Head of caudate nucleus (tissue), 42 donors: ENCODE measurements at regions not wholly inside any gene's neighbourhood (a gene's known extent, or its start where the extent isn't known, plus 50 kb on each side); places are given as distances from the start of the nearest gene placed in this dataset.

ENCODE experiments used
- DNase-seq, 42 donors: peaks; one replicate each; pipeline versions ENCODE4 v3.0.0 to v3.0.0-alpha.2; 2020 to 2021; ENCODE audit warnings: mixed read lengths in 7 of 42
- intact Hi-C: fragments of 100-400 bp; cut with DNase I; formaldehyde crosslinking; loops from one replicate; pipeline ENCODE4 v1.15.0; 2022

GRCh38 chr10:78281627-78282026 is 248.0 kb downstream of the RPS24 start:
- intact Hi-C loops, result no loop called here
- no peak for DNase-seq

GRCh38 chr10:78283069-78283682 is 249.5 kb downstream of the RPS24 start:
- intact Hi-C loops, result no loop called here
- DNase-seq, result no peak

- intact Hi-C loops, result no loop called here
Observed at GRCh38 chr10:78284381-78284780, 250.7 kb downstream of the RPS24 start.

GRCh38 chr10:78285226-78285625 is 251.6 kb downstream of the RPS24 start:
- intact Hi-C loops, result no loop called here
- no peak for DNase-seq

More at GRCh38 chr10:78284381-78284780, 250.7 kb downstream of the RPS24 start:
- no peak for DNase-seq

DNA sequence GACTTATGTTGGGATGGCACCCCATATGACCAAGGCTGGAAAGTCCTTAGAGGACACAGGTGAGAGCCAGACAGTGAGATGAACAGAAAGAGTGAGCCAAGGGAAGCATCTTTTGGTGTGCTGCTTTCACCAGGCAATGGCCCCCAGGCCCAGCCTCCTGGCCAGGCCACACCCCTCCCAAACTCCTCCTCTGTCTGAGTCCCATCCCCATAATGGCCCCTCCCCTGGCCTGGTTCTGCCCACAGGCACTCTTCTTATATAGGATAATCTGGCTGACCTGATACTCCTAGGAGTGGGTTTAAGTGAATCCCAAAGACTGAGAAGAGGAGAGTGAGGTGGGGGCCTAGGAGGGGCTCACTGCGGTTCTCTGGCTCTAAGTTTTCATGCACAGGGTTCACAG is 252.5 kb downstream of the RPS24 start:
- no peak for DNase-seq

GRCh38 chr10:78286668-78287067 is 253.0 kb downstream of the RPS24 start:
- intact Hi-C loops, result no loop called here
- DNase-seq, result no peak

More for the DNA sequence above, 252.5 kb downstream of the RPS24 start:
- intact Hi-C loops, result no loop called here

DNA sequence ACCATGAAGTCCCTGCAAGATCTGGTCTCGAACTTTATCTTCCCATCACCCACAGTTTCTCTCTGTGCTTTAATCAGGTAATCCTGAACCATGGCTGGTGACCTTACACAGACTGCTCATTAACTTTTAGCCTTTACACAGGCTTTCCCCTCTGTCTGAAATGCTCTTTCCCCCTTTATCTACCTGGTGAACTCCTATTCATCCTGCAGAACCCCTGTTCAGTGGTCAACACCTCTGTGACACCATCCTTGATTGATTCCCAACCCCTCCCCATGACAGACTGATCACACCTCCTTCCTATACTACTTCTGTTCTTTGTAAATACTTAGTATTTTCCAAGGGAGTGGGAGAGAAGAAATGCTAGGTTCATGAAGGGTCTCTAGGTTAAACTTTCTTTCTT is 254.0 kb downstream of the RPS24 start:
- intact Hi-C loops, result no loop called here

DNA sequence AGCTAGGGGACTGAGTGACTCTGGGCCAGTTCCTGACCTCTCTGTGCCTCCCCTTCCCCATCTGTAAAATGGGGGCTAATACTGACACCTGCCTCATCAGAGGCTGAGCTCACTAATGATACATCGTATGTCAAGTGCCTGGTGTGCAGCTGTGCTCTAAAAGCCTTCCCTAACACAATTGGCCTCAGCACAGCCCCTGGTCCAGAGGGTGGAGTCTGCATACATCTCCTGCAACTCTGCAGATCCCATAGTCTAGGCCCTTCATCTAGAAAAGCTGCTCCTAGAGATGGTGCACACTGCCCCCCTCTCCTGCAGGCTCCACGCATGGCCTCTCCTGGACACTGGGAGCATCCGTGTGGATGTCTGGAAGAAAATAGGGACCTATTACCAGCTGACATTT is 255.0 kb downstream of the RPS24 start:
- DNase-seq, result no peak
- intact Hi-C loops, result no loop called here

More for the DNA sequence above, 254.0 kb downstream of the RPS24 start:
- no peak for DNase-seq

DNA sequence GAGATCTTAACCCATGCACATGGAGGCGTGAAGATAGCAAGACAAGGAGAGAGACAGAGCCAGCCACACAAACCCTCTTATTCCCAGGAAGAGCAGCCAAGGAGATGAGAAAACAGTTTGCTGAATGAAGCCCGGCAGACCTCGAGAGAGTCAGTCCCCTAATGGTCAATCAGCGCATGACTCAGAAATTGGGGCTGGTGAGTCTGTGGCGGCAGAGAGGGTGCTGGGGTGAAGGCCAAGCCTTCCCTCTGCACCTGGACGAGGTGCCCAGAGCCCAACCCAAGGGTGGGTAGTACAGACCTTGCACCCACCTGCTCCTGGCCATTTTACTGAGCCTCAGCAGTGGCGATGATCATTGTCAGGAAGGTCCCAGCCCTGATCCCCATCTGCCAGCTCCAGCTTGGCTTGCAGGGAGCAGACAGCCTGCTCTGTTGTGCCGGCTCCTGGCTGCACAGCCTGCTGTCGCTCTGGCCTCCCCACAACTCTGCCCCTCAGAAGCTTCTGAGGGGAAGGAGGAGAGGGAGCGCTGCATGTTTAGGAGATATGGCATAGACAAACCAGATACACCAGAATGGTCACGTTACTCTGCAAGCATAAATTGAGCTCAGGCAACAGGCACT is 256.6 kb downstream of the RPS24 start:
- DNase-seq, result peak in 10 of 42 donors; percentile 21 to 81 (median 44)
- intact Hi-C loops, result no loop called here

GRCh38 chr10:78291722-78292121 is 258.1 kb downstream of the RPS24 start:
- intact Hi-C loops, result no loop called here
- DNase-seq, result no peak

DNA sequence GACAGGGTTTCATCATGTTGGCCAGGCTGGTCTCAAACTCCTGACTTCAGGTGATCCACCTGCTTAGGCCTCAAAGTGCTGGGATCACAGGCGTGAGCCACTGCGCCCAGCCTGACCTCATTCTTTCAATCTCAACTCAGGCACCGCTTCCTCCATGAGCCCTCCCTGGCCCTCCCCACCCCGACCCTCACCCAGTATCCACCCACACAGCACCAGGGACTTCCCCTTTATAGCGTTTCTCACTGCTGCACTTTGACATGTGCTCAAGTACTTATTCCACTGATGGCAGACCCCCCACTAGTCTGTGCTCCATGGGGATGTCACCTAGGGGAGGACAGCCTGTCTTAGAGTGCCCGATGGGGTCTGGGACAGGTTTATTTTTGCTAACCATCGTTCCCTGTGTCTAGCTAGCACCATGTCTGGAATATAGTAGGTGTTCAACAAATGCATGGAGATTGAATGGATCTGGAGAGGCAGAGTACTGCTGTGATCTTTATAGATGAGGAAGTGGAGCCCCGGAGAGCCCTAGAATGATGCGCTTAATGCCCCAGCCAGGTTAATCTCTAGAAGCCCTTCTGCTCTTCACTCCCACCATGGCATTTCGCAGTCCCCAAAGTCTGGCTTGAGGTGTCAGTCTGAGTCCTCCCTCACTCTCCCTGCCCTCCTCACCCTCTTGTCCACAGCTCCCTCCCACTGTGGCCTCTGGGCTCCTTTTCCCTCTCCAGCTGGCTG is 258.8 kb downstream of the RPS24 start:
- DNase-seq, result no peak
- intact Hi-C loops, result no loop called here

DNA sequence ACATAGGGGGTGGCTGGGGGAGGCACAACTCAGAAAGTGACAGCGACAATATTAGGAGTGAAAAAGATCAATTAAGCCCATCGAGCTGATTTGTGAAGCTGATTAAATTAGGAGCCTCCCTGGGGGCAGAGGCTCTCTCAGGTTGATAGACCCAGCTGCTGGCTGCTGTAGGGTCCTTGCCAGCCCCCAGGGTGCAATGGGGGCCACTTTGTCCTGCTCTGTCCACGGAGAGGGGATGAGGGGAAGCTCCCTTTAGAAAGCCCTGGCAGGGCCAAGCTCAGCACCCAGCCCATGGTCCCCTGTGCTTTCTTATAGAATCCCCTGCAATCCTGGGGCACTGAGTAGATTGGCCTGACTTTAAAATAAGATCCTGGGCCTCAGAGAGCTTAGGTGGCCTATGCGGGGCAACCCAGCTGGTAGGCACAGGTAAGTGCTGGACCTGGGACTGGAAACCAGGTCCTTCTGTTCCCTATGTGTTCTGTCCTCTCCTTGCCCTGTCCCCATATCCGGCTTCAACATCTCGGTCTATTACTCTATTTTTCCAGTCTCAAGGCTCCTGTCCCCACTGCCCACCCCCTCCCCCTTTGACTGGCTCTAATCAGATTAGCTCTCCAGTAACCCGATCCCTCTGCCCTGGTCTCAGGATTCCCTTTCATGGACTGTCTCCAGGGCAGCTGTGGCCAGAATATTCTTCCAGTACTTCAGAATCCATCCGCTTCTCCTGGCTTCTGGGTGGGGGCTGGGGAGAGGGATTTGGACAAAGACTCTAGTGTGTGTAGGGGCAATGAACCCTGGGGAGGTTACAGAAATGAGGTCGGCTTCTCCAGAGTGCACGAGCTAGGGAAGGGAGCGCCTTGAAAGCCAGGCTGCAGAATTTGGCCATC is 259.6 kb downstream of the RPS24 start:
- intact Hi-C loops, result no loop called here
- peak in 6 of 42 donors; percentile 16 to 48 (median 24) for DNase-seq

- intact Hi-C loops, result no loop called here
- no peak for DNase-seq
Observed at GRCh38 chr10:78295242-78295641, 261.6 kb downstream of the RPS24 start.

DNA sequence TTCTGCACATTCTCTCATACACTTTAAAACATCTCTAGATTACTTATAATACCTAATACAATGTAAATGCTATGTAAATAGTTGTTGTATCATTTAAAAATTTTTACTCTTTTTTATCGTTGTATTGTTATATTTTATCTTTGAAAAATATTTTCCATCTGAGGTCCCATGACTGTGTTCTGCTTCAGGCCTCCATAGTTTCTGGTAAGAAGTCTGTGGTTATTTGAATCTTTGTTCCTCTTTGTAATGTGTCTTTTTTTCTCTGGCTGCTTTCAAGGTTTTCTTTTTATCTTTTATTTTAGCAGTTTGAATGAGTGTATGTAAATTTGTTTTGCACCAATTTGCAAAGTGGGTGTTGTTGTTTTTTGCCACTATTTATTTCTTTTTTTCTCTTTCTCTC is 263.1 kb downstream of the RPS24 start:
- no peak for DNase-seq
- intact Hi-C loops, result no loop called here

GRCh38 chr10:78297997-78298396 is 264.3 kb downstream of the RPS24 start:
- DNase-seq, result no peak
- intact Hi-C loops, result no loop called here

DNA sequence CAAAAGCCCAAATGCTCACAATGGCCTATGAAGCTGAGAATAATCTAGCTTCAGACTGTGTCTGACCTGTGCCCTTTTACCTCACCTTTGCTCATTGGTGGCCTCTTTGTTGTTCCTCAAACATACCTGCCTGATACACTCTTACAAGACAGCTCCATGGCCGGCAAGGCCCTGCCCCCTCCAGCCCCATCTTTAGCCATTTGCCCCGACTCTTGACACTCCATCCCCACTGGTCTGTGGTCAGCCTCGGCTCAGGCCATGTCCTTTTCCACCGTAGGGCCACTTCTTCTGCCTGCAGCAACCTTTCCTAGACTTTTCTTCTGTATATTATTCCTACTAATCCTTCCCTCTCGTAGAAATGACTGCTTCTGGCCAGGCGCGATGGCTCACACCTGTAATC is 265.2 kb downstream of the RPS24 start:
- intact Hi-C loops, result no loop called here
- DNase-seq, result no peak

DNA sequence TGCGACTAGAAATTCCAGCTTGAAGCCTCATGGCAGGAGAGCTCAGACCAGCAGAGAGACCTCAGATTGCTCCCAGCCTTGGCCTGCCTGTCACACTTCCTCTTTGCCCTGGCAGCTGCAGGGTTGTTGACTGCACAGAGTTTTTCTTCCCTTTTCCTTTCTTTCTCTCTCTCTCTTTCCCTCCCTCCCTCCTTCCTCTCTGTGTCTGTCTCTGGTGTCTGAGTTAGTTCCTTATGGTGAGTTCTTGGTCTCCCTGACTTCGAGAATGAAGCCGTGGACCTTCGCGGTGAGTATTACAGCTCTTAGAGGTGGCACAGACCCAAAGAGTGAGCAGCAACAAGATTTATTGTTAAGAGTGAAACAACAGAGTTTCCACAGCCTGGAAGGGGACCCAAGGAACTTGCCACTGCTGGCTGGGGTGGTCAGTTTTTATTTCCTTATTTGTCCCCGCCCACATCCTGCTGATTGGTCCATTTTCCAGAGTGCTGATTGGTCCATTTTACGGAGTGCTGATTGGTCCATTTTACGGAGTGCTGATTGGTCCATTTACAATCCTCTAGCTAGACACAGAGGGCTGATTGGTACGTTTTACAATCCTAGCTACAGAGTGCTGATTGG is 266.3 kb downstream of the RPS24 start:
- intact Hi-C loops, result loop anchor here (5.0 to 10.0 kb wide), 5 partner anchors 38 to 897 kb away; no protein-coding TSS in a partner anchor

DNA sequence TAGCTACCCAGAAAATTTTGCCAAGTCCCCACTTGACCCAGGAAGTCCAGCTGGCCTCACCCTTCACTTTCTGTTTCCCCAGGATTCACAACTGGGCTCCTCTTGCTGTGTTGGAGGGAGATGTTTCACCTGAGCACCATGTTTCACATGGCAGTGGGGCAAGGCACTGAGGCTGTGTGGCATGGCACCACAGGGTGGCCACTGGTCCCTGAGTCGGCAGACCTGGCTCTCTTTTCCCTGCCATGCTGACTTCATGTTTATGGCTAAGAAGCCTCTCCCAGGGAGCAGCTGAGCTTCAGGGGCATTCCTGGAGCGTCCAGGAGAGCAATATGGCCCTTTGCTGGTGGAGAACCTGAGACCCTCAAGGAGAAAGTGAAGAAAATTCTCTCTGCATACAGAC is 266.9 kb downstream of the RPS24 start:
- peak in 3 of 42 donors; percentile 13 to 28 (median 24) for DNase-seq

More for the DNA sequence above, 266.3 kb downstream of the RPS24 start:
- peak in 10 of 42 donors; percentile 23 to 58 (median 40) for DNase-seq

GRCh38 chr10:78301481-78301880 is 267.8 kb downstream of the RPS24 start:
- intact Hi-C loops, result loop anchor here (5.0 to 10.0 kb wide), 5 partner anchors 39 to 896 kb away; no protein-coding TSS in a partner anchor
- DNase-seq, result peak in 5 of 42 donors; percentile 4 to 33 (median 11)

More for the DNA sequence above, 266.9 kb downstream of the RPS24 start:
- intact Hi-C loops, result loop anchor here (5.0 to 10.0 kb wide), 5 partner anchors 38 to 897 kb away; no protein-coding TSS in a partner anchor
